GM21723 (cell line): ENCODE measurements at regions not wholly inside any gene's neighbourhood (a gene's known extent, or its start where the extent isn't known, plus 50 kb on each side); places are given as distances from the start of the nearest gene placed in this dataset.

Experiments
- ATAC-seq: cut with Tn5 transposase; IDR thresholded peaks from one replicate; pipeline ENCODE4 v1.9.1; 2021; ENCODE audit warnings: mild to moderate bottlenecking, moderate library complexity; ENCODE audit not compliant: unreplicated experiment

- ATAC-seq = no peak
These were observed 50.0 kb upstream of the DOCK9 start for GRCh38 chr13:99027661-99028425.

- ATAC-seq = no peak
These were observed 51.0 kb upstream of the DOCK9 start for GRCh38 chr13:99028890-99029289.

GRCh38 chr13:99029576-99029975, 51.7 kb upstream of the DOCK9 start:
- ATAC-seq = no peak

GRCh38 chr13:99030326-99030725, 52.5 kb upstream of the DOCK9 start:
- no peak for ATAC-seq

GRCh38 chr13:99031832-99032231, 54.0 kb upstream of the DOCK9 start:
- no peak for ATAC-seq

- no peak for ATAC-seq
These were observed 56.0 kb upstream of the DOCK9 start for GRCh38 chr13:99033814-99034213.

- no peak for ATAC-seq
These were observed 56.6 kb upstream of the DOCK9 start for GRCh38 chr13:99034333-99035085.

GRCh38 chr13:99035715-99036114, 57.9 kb upstream of the DOCK9 start:
- no peak for ATAC-seq

- no peak for ATAC-seq
These were observed 59.9 kb upstream of the DOCK9 start for GRCh38 chr13:99037756-99038155.

- no peak for ATAC-seq
These were observed 61.9 kb upstream of the DOCK9 start for GRCh38 chr13:99039718-99040280.

GRCh38 chr13:99040536-99041131, 62.8 kb upstream of the DOCK9 start:
- no peak for ATAC-seq

- no peak for ATAC-seq
These were observed 63.5 kb upstream of the DOCK9 start for GRCh38 chr13:99041337-99041736.

GRCh38 chr13:99041788-99042187, 63.9 kb upstream of the DOCK9 start:
- ATAC-seq = peak; percentile 50

- no peak for ATAC-seq
These were observed 64.8 kb upstream of the DOCK9 start for GRCh38 chr13:99042521-99043250.

- ATAC-seq = no peak
These were observed 66.0 kb upstream of the DOCK9 start for GRCh38 chr13:99043831-99044231.

- no peak for ATAC-seq
These were observed 66.9 kb upstream of the DOCK9 start for GRCh38 chr13:99044764-99045163.

- no peak for ATAC-seq
These were observed 67.5 kb upstream of the DOCK9 start for GRCh38 chr13:99045396-99045795.

- ATAC-seq = no peak
These were observed 69.0 kb upstream of the DOCK9 start for GRCh38 chr13:99046851-99047250.

- ATAC-seq = no peak
These were observed 73.2 kb upstream of the DOCK9 start for GRCh38 chr13:99050983-99051488.

GRCh38 chr13:99051768-99052455, 74.0 kb upstream of the DOCK9 start:
- no peak for ATAC-seq
